ENCODE measurements at regions not wholly inside any gene's neighbourhood (a gene's known extent, or its start where the extent isn't known, plus 50 kb on each side); places are given as distances from the start of the nearest gene placed in this dataset.

- Mint-ChIP-seq H3K9me3 (no peaks in the 10 kb centered on the region), H3K4me1 (no peaks in the 10 kb centered on the region), H3K27me3 (peaks cover 3% of the 10 kb centered on the region), H3K4me3 (no peak overlapping the region), H3K27ac (no peak overlapping the region), H3K36me3 (ENCODE audit: low read depth) (no peaks in the 10 kb centered on the region)
- DNase-seq (no peak), ATAC-seq (ENCODE audit: low read depth) (no peak)
- ChIA-PET CTCF (no interaction called here), POLR2A (no interaction called here)
- intact Hi-C loops (cut with micrococcal nuclease): no loop called here
- no peak for TF ChIP-seq CTCF (IDR thresholded peaks at IDR 0.05)
These were observed 67.9 kb upstream of the API5 start for GRCh38 chr11:43243927-43244326.

DNA sequence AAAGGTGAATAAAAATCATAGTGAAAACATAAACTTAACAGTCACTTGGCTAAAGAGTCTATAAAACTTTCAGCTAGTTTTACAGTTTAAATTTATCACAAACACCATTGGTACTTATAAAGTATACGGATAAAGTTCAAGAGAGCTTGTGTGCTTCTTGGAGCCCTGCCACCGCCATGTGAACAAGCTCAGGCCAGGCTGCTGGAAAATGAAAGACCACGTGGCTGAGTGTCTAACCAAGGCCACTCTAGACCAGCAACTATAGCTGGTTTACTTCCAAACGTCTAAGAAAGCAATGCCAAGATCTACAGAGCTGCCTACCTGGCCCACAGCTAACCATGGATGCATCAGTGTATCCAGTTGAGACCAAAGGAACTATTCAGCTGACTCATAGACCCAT lies 66.3 kb upstream of the API5 start:
- no peaks in the 10 kb centered on the region for H3K27me3 Mint-ChIP-seq
- ATAC-seq (ENCODE audit: low read depth) (no peak), DNase-seq (no peak)
- no peaks in the 10 kb centered on the region for H3K9me3 Mint-ChIP-seq
- no peaks in the 10 kb centered on the region for H3K4me1 Mint-ChIP-seq
- TF ChIP-seq CTCF (IDR thresholded peaks at IDR 0.05): no peak
- H3K4me3 Mint-ChIP-seq: no peak overlapping the region
- no peaks in the 10 kb centered on the region for H3K36me3 Mint-ChIP-seq (ENCODE audit: low read depth)
- ChIA-PET POLR2A (no interaction called here), CTCF (no interaction called here)
- no peak overlapping the region for H3K27ac Mint-ChIP-seq
- intact Hi-C loops (cut with micrococcal nuclease): no loop called here

DNA sequence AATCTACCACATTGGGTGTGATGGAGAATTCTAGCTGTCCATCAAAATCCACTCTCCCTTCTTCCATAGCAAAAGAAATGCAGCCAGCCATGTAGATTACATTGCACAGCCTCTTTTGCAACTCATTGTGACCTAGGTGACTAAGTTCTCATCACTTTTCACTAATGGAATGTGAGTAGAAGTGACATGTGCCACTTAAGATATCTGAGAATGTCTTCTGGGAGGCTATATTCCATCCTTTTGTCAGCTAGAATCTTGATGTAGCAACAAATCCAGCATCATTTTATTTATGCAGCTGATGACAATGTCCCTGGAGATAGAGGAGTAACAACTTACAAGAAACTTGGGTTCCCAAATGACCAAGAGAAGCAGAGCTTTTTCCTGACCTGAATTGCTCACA lies 61.5 kb upstream of the API5 start:
- ATAC-seq (ENCODE audit: low read depth) (no peak), DNase-seq (no peak)
- no peak for TF ChIP-seq CTCF (IDR thresholded peaks at IDR 0.05)
- no peaks in the 10 kb centered on the region for H3K4me1 Mint-ChIP-seq
- H3K27me3 Mint-ChIP-seq: peaks cover 4% of the 10 kb centered on the region
- H3K9me3 Mint-ChIP-seq: no peaks in the 10 kb centered on the region
- H3K27ac Mint-ChIP-seq: no peak overlapping the region
- ChIA-PET CTCF (no interaction called here), POLR2A (no interaction called here)
- no peaks in the 10 kb centered on the region for H3K36me3 Mint-ChIP-seq (ENCODE audit: low read depth)
- H3K4me3 Mint-ChIP-seq: no peak overlapping the region
- intact Hi-C loops (cut with micrococcal nuclease): no loop called here

GRCh38 chr11:43261775-43262174 lies 50.0 kb upstream of the API5 start:
- no peaks in the 10 kb centered on the region for H3K36me3 Mint-ChIP-seq (ENCODE audit: low read depth)
- ChIA-PET POLR2A (no interaction called here), CTCF (no interaction called here)
- no peak overlapping the region for H3K4me3 Mint-ChIP-seq
- H3K9me3 Mint-ChIP-seq: peaks cover 12% of the 10 kb centered on the region
- H3K4me1 Mint-ChIP-seq: no peaks in the 10 kb centered on the region
- intact Hi-C loops (cut with micrococcal nuclease): no loop called here
- no peak overlapping the region for H3K27ac Mint-ChIP-seq
- ATAC-seq (ENCODE audit: low read depth) (no peak), DNase-seq (no peak)
- H3K27me3 Mint-ChIP-seq: no peaks in the 10 kb centered on the region
- no peak for TF ChIP-seq CTCF (IDR thresholded peaks at IDR 0.05)

All from activated B cell treated with CpG ODN at 0.5 μM for 24 hours (primary cell).